Activated T-helper 2 cell treated with anti-CD3 and anti-CD28 coated beads, Interferon-gamma antibody, Interleukin-2, Interleukin-4, amounts not matched to agents 10 μg/mL and 5 μg/mL and 100 μg/mL, durations not matched to agents 14 hours and 24 hours and 36 hours (primary cell): ENCODE measurements at regions not wholly inside any gene's neighbourhood (a gene's known extent, or its start where the extent isn't known, plus 50 kb on each side); places are given as distances from the start of the nearest gene placed in this dataset.

Source experiments
- DNase-seq: peaks from one replicate; pipeline ENCODE4 v3.0.0; 2021; ENCODE audit warnings: low spot score
- H3K27ac Mint-ChIP-seq: one replicate; pipeline ENCODE4 v1.8.0; 2021; ENCODE audit warnings: mixed read lengths
- H3K27me3 Mint-ChIP-seq: one replicate; pipeline ENCODE4 v1.8.0; 2021; ENCODE audit warnings: low read depth, mixed read lengths
- H3K36me3 Mint-ChIP-seq: one replicate; pipeline ENCODE4 v1.8.0; 2021; ENCODE audit warnings: low read depth, mixed read lengths
- H3K4me1 Mint-ChIP-seq: one replicate; pipeline ENCODE4 v1.8.0; 2021; ENCODE audit warnings: low read depth, mixed read lengths
- H3K4me3 Mint-ChIP-seq: one replicate; pipeline ENCODE4 v1.8.0; 2021; ENCODE audit warnings: low read depth, mild to moderate bottlenecking, moderate library complexity, mixed read lengths
- H3K9me3 Mint-ChIP-seq: one replicate; pipeline ENCODE4 v1.8.0; 2021; ENCODE audit warnings: mixed read lengths
- intact Hi-C: fragments of 100-400 bp; cut with micrococcal nuclease; formaldehyde crosslinking; loops from one replicate; pipeline ENCODE4 v1.15.1; 2023

- H3K9me3 Mint-ChIP-seq, result no peaks in the 10 kb centered on the region
- H3K4me3 Mint-ChIP-seq, result no peak overlapping the region
- intact Hi-C loops, result no loop called here
- no peak overlapping the region for H3K27ac Mint-ChIP-seq
- no peaks in the 10 kb centered on the region for H3K4me1 Mint-ChIP-seq
- DNase-seq, result no peak
- no peaks in the 10 kb centered on the region for H3K27me3 Mint-ChIP-seq
- no peaks in the 10 kb centered on the region for H3K36me3 Mint-ChIP-seq
Measured at GRCh38 chr22:47282366-47282765, 519.9 kb downstream of the TBC1D22A start.

- intact Hi-C loops, result no loop called here
Measured at GRCh38 chr22:47281126-47282106, 519.0 kb downstream of the TBC1D22A start.

GRCh38 chr22:47280301-47280700 is 517.9 kb downstream of the TBC1D22A start:
- H3K4me1 Mint-ChIP-seq, result no peaks in the 10 kb centered on the region
- H3K27me3 Mint-ChIP-seq, result no peaks in the 10 kb centered on the region
- H3K4me3 Mint-ChIP-seq, result no peak overlapping the region
- H3K36me3 Mint-ChIP-seq, result no peaks in the 10 kb centered on the region
- DNase-seq, result no peak
- intact Hi-C loops, result no loop called here
- H3K9me3 Mint-ChIP-seq, result no peaks in the 10 kb centered on the region
- H3K27ac Mint-ChIP-seq, result no peak overlapping the region

More at GRCh38 chr22:47281126-47282106, 519.0 kb downstream of the TBC1D22A start:
- Mint-ChIP-seq H3K4me3 (no peak overlapping the region), H3K9me3 (no peaks in the 10 kb centered on the region), H3K27ac (no peak overlapping the region), H3K4me1 (no peaks in the 10 kb centered on the region), H3K27me3 (no peaks in the 10 kb centered on the region), H3K36me3 (no peaks in the 10 kb centered on the region)
- DNase-seq, result no peak

- no peak for DNase-seq
- intact Hi-C loops, result no loop called here
- no peaks in the 10 kb centered on the region for H3K9me3 Mint-ChIP-seq
- H3K4me1 Mint-ChIP-seq, result no peaks in the 10 kb centered on the region
- no peak overlapping the region for H3K27ac Mint-ChIP-seq
- H3K4me3 Mint-ChIP-seq, result no peak overlapping the region
- no peaks in the 10 kb centered on the region for H3K27me3 Mint-ChIP-seq
- no peaks in the 10 kb centered on the region for H3K36me3 Mint-ChIP-seq
Measured at GRCh38 chr22:47279746-47280145, 517.3 kb downstream of the TBC1D22A start.

GRCh38 chr22:47279337-47279736 is 516.9 kb downstream of the TBC1D22A start:
- no peak overlapping the region for H3K4me3 Mint-ChIP-seq
- intact Hi-C loops, result no loop called here
- H3K27me3 Mint-ChIP-seq, result no peaks in the 10 kb centered on the region
- no peak for DNase-seq
- H3K4me1 Mint-ChIP-seq, result no peaks in the 10 kb centered on the region
- H3K36me3 Mint-ChIP-seq, result no peaks in the 10 kb centered on the region
- H3K9me3 Mint-ChIP-seq, result no peaks in the 10 kb centered on the region
- H3K27ac Mint-ChIP-seq, result no peak overlapping the region

- H3K4me3 Mint-ChIP-seq, result no peak overlapping the region
- no peaks in the 10 kb centered on the region for H3K27me3 Mint-ChIP-seq
- no peaks in the 10 kb centered on the region for H3K9me3 Mint-ChIP-seq
- H3K4me1 Mint-ChIP-seq, result no peaks in the 10 kb centered on the region
- no peaks in the 10 kb centered on the region for H3K36me3 Mint-ChIP-seq
- no peak for DNase-seq
- H3K27ac Mint-ChIP-seq, result no peak overlapping the region
- intact Hi-C loops, result no loop called here
Measured at GRCh38 chr22:47278655-47279054, 516.2 kb downstream of the TBC1D22A start.

- no peak for DNase-seq
- Mint-ChIP-seq H3K27me3 (no peaks in the 10 kb centered on the region), H3K9me3 (no peaks in the 10 kb centered on the region), H3K4me3 (no peak overlapping the region), H3K36me3 (no peaks in the 10 kb centered on the region), H3K4me1 (no peaks in the 10 kb centered on the region), H3K27ac (no peak overlapping the region)
- intact Hi-C loops, result no loop called here
Measured at GRCh38 chr22:47277531-47277930, 515.1 kb downstream of the TBC1D22A start.

- no peaks in the 10 kb centered on the region for H3K9me3 Mint-ChIP-seq
- H3K4me1 Mint-ChIP-seq, result no peaks in the 10 kb centered on the region
- H3K36me3 Mint-ChIP-seq, result no peaks in the 10 kb centered on the region
- H3K27me3 Mint-ChIP-seq, result no peaks in the 10 kb centered on the region
- DNase-seq, result no peak
- no peak overlapping the region for H3K4me3 Mint-ChIP-seq
- H3K27ac Mint-ChIP-seq, result no peak overlapping the region
- intact Hi-C loops, result no loop called here
Measured at GRCh38 chr22:47276991-47277390, 514.5 kb downstream of the TBC1D22A start.

GRCh38 chr22:47276450-47276820 is 514.0 kb downstream of the TBC1D22A start:
- Mint-ChIP-seq H3K27ac (no peak overlapping the region), H3K4me1 (no peaks in the 10 kb centered on the region), H3K9me3 (no peaks in the 10 kb centered on the region), H3K4me3 (no peak overlapping the region), H3K27me3 (no peaks in the 10 kb centered on the region), H3K36me3 (no peaks in the 10 kb centered on the region)
- intact Hi-C loops, result no loop called here
- DNase-seq, result no peak

- Mint-ChIP-seq H3K4me3 (no peak overlapping the region), H3K36me3 (no peaks in the 10 kb centered on the region), H3K9me3 (no peaks in the 10 kb centered on the region), H3K27me3 (no peaks in the 10 kb centered on the region), H3K4me1 (no peaks in the 10 kb centered on the region), H3K27ac (no peak overlapping the region)
- intact Hi-C loops, result no loop called here
- DNase-seq, result no peak
Measured at GRCh38 chr22:47275605-47276449, 513.4 kb downstream of the TBC1D22A start.

- Mint-ChIP-seq H3K36me3 (no peaks in the 10 kb centered on the region), H3K27ac (no peak overlapping the region), H3K9me3 (no peaks in the 10 kb centered on the region), H3K4me1 (no peaks in the 10 kb centered on the region), H3K27me3 (no peaks in the 10 kb centered on the region), H3K4me3 (no peak overlapping the region)
- DNase-seq, result no peak
- intact Hi-C loops, result no loop called here
Measured at GRCh38 chr22:47274196-47274595, 511.7 kb downstream of the TBC1D22A start.

GRCh38 chr22:47270463-47271135 is 508.1 kb downstream of the TBC1D22A start:
- Mint-ChIP-seq H3K27ac (no peak overlapping the region), H3K27me3 (no peaks in the 10 kb centered on the region), H3K4me1 (no peaks in the 10 kb centered on the region), H3K9me3 (no peaks in the 10 kb centered on the region), H3K36me3 (no peaks in the 10 kb centered on the region), H3K4me3 (no peak overlapping the region)
- intact Hi-C loops, result no loop called here
- DNase-seq, result no peak
